ENCODE measurements at regions not wholly inside any gene's neighbourhood (a gene's known extent, or its start where the extent isn't known, plus 50 kb on each side); places are given as distances from the start of the nearest gene placed in this dataset.

DNA sequence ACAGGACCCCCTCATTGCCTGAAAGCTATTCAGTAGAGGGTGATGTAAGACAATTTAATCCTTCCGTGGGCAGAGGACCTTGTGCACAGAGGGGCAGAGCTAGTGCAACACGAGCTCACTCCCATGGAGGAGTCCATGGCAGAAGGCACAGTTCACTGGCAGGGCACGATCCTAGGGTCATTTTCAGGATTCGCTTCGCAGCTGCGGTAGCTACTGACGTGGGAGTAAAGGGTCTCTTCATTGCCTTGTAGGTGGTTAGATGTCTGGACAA, 207.8 kb downstream of the FOXO1 start:
- no peaks in the 10 kb centered on the region for H3K27me3 ChIP-seq (ENCODE audit: low read length)
- TF ChIP-seq, protein P1, sequence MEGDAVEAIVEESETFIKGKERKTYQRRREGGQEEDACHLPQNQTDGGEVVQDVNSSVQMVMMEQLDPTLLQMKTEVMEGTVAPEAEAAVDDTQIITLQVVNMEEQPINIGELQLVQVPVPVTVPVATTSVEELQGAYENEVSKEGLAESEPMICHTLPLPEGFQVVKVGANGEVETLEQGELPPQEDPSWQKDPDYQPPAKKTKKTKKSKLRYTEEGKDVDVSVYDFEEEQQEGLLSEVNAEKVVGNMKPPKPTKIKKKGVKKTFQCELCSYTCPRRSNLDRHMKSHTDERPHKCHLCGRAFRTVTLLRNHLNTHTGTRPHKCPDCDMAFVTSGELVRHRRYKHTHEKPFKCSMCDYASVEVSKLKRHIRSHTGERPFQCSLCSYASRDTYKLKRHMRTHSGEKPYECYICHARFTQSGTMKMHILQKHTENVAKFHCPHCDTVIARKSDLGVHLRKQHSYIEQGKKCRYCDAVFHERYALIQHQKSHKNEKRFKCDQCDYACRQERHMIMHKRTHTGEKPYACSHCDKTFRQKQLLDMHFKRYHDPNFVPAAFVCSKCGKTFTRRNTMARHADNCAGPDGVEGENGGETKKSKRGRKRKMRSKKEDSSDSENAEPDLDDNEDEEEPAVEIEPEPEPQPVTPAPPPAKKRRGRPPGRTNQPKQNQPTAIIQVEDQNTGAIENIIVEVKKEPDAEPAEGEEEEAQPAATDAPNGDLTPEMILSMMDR (IDR thresholded peaks at IDR 0.05; ENCODE audit: insufficient read depth, low read length, poor library complexity, severe bottlenecking): no peak
- TF ChIP-seq EZH2phosphoT487 (conservative IDR thresholded peaks at IDR 0.05; ENCODE audit: low read length): no peak
- no peaks in the 10 kb centered on the region for H3K79me2 ChIP-seq (ENCODE audit: insufficient read depth, low read length)
- H3K4me2 ChIP-seq (ENCODE audit: low read depth, low read length, poor library complexity, severe bottlenecking): no peak overlapping the region
- H3K9ac ChIP-seq (ENCODE audit: low read length): no peak overlapping the region
- no peak overlapping the region for H3K4me3 ChIP-seq (ENCODE audit: insufficient read depth, low read length, poor library complexity, severe bottlenecking)
- no peak overlapping the region for H2AFZ ChIP-seq (ENCODE audit: low read depth, low read length, severe bottlenecking)
- no peaks in the 10 kb centered on the region for H4K20me1 ChIP-seq (ENCODE audit: low read depth, low read length)
- H3K36me3 ChIP-seq (ENCODE audit: low read length): no peaks in the 10 kb centered on the region; the same call in 1 of the 2 replicates
- H3K9me3 ChIP-seq (ENCODE audit: insufficient read depth, low read length): no peaks in the 10 kb centered on the region
- no peaks in the 10 kb centered on the region for H3K9me2 ChIP-seq (replicated peaks; ENCODE audit: insufficient read depth, low read length)
- no peak overlapping the region for H3K27ac ChIP-seq (ENCODE audit: low read depth, low read length)
- peaks cover 3% of the 10 kb centered on the region; the same call in 1 of the 2 replicates for H3F3A ChIP-seq (ENCODE audit: insufficient read depth)

DNA sequence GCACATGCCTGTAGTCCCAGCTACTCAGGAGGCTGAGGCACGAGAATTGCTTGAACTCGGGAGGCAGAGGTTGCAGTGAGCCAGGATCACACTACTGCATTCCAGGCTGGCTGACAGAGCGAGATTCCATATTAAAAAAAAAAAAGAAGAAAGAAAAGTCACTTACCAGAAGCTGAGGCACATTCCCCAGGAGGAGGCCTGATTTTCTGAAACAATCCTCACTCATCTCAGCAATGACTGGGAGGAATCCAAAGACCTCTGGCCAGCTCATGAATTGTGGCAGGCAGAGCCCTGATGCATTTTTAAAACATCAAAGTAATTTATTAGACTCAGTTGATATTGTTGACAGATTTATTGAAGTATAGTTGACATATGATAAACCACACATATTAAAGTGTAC, 206.3 kb downstream of the FOXO1 start:
- Histone ChIP-seq H3K36me3 (ENCODE audit: low read length) (no peaks in the 10 kb centered on the region; the same call in 1 of the 2 replicates), H3K4me2 (ENCODE audit: low read depth, low read length, poor library complexity, severe bottlenecking) (no peak overlapping the region), H3K27me3 (ENCODE audit: low read length) (no peaks in the 10 kb centered on the region), H3K27ac (ENCODE audit: low read depth, low read length) (no peak overlapping the region), H3F3A (ENCODE audit: insufficient read depth) (peaks cover 3% of the 10 kb centered on the region; the same call in 1 of the 2 replicates), H3K4me3 (ENCODE audit: insufficient read depth, low read length, poor library complexity, severe bottlenecking) (no peak overlapping the region), H3K9ac (ENCODE audit: low read length) (no peak overlapping the region), H4K20me1 (ENCODE audit: low read depth, low read length) (no peaks in the 10 kb centered on the region), H3K79me2 (ENCODE audit: insufficient read depth, low read length) (no peaks in the 10 kb centered on the region), H3K9me3 (ENCODE audit: insufficient read depth, low read length) (no peaks in the 10 kb centered on the region), H2AFZ (ENCODE audit: low read depth, low read length, severe bottlenecking) (no peak overlapping the region), H3K9me2 (replicated peaks; ENCODE audit: insufficient read depth, low read length) (no peaks in the 10 kb centered on the region)
- TF ChIP-seq EZH2phosphoT487 (conservative IDR thresholded peaks at IDR 0.05; ENCODE audit: low read length): no peak
- TF ChIP-seq, protein P1 (IDR thresholded peaks at IDR 0.05; ENCODE audit: insufficient read depth, low read length, poor library complexity, severe bottlenecking): no peak

GRCh38 chr13:40464337-40465014, 202.0 kb downstream of the FOXO1 start:
- H3K9me3 ChIP-seq (ENCODE audit: insufficient read depth, low read length): no peaks in the 10 kb centered on the region
- no peaks in the 10 kb centered on the region for H3K27me3 ChIP-seq (ENCODE audit: low read length)
- TF ChIP-seq, protein P1 (IDR thresholded peaks at IDR 0.05; ENCODE audit: insufficient read depth, low read length, poor library complexity, severe bottlenecking): no peak
- TF ChIP-seq EZH2phosphoT487 (conservative IDR thresholded peaks at IDR 0.05; ENCODE audit: low read length): no peak
- H3K4me3 ChIP-seq (ENCODE audit: insufficient read depth, low read length, poor library complexity, severe bottlenecking): peak overlapping the region; percentile 14
- H3K79me2 ChIP-seq (ENCODE audit: insufficient read depth, low read length): no peaks in the 10 kb centered on the region
- peak overlapping the region; percentile 60 for H3K4me2 ChIP-seq (ENCODE audit: low read depth, low read length, poor library complexity, severe bottlenecking)
- H3F3A ChIP-seq (ENCODE audit: insufficient read depth): peaks cover 6% of the 10 kb centered on the region; the same call in 1 of the 2 replicates
- no peaks in the 10 kb centered on the region for H3K9me2 ChIP-seq (replicated peaks; ENCODE audit: insufficient read depth, low read length)
- no peak overlapping the region for H2AFZ ChIP-seq (ENCODE audit: low read depth, low read length, severe bottlenecking)
- peak overlapping the region; percentile 51 for H3K9ac ChIP-seq (ENCODE audit: low read length)
- no peaks in the 10 kb centered on the region for H4K20me1 ChIP-seq (ENCODE audit: low read depth, low read length)
- peak overlapping the region; percentile 79 for H3K27ac ChIP-seq (ENCODE audit: low read depth, low read length)
- H3K36me3 ChIP-seq (ENCODE audit: low read length): no peaks in the 10 kb centered on the region; the same call in 1 of the 2 replicates

Measured in SU-DHL-6 (cell line).